GM18498 (cell line): ENCODE measurements at regions not wholly inside any gene's neighbourhood (a gene's known extent, or its start where the extent isn't known, plus 50 kb on each side); places are given as distances from the start of the nearest gene placed in this dataset.
"Not testable (repeated sequence)": the region's sequence is repeated elsewhere in the genome, so short reads cannot be mapped to it uniquely, and the experiment has no call there.

ENCODE experiments used
- ATAC-seq: cut with Tn5 transposase; IDR thresholded peaks from one replicate; pipeline ENCODE4 v1.9.1; 2021; ENCODE audit warnings: mild to moderate bottlenecking, moderate library complexity; ENCODE audit not compliant: unreplicated experiment

GRCh38 chr3:164470471-164470870 is 607.8 kb downstream of the SI start:
- no peak for ATAC-seq

DNA sequence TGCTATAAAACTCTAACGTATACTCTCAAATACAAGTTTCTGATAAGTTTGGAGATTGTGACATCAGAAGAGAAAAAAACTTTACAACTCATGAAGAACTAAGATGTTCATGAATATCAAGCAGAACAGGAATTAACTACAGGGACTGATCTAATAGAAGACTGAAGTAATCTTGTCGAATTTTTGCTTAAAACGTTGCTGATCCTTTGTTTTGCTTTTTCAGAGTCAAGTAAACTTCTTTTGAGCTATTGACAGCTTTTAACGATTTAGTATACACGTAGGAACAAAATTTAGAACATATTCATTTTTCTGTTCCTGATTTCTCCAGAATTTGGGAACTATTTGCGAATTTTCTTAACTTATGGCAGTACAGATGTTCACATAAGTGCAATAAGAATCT is 610.2 kb downstream of the SI start:
- no peak for ATAC-seq

GRCh38 chr3:164467007-164467406 is 611.3 kb downstream of the SI start:
- no peak for ATAC-seq

- ATAC-seq, result no peak
Observed at GRCh38 chr3:164465172-164465571, 613.1 kb downstream of the SI start.

DNA sequence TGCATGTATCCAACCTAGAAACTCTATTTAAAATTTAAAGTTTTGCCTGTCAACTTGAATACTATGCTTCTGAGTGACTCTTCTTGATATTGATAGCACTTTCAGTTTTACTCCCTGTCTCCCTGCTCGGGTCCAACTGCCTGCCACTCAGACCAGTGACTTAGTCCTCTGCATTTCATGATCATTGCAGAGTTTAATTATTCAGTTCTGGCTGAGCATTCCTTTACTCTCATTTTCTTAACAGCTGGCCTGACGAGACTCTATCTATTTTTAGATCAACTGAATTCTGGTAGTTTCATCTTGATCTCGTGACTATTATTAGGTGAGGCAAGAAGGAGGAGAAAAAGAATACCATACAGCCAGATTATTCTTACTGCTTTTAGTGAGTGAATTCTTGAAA is 617.4 kb downstream of the SI start:
- ATAC-seq, result no peak

DNA sequence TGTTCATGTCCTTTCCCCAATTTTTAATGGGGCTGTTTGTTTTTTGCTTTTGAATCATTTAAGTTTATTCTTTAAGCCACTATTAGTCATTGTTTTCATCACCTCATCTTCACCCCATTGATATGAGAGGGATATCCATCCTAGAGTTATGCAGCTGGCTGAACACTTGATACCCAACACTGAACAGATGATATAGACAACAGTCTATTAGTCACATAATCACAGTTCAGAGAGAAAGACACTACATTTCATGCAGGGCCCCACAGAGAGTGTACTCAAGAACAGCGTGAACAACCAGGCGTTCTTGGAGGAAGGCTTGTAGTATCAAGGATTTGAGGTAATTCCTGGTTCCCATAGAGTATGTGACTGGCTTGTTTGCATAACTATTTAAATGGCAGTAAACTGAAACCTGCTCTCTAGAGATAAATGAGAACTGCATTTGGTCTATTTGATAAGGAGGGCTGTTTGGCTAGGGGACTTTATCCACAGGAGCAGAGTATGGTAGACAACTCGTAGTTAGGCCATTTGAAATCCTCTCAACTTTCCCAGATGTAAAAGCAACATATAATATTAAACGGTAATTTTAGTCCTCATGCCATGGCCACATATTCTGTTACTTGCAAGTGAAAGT is 618.7 kb downstream of the SI start:
- no peak for ATAC-seq

DNA sequence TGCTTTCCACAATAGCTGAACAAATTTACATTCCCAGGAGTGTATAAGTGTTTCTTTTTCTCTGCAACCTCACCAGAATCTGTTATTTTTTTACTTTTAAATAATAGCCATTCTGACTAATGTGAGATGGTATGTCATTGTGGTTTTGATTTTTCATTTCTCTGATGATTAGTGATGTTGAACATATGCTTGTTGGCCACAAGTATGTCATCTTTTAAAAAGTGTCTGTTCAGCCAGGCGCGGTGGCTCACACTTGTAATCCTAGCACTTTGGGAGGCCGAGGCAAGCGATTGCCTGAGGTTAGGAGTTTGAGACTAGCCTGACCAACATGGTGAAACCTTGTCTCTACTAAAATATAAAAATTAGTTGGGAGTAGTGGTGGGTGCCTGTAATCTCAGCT is 619.3 kb downstream of the SI start:
- no peak for ATAC-seq

- no peak for ATAC-seq
Observed at GRCh38 chr3:164453714-164454113, 624.6 kb downstream of the SI start.

DNA sequence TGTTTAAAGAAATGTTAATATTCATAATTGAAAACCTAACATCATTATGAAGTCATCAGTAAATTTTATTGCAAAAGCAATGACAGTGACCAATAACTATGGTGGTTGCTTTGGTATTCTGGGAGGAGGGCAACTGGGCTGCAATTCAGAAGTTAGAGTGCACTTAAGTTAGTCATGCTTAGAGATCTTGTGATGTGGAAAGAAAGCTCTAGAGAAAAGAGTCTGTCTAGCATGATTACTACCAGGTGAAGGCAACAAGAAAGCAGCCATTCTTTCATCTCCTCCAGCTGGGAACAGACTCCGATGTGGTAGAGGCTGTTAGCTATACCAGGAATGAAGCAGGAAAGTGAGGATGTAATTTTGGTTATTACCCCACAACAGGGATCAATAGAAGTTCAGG is 625.6 kb downstream of the SI start:
- ATAC-seq, result no peak

DNA sequence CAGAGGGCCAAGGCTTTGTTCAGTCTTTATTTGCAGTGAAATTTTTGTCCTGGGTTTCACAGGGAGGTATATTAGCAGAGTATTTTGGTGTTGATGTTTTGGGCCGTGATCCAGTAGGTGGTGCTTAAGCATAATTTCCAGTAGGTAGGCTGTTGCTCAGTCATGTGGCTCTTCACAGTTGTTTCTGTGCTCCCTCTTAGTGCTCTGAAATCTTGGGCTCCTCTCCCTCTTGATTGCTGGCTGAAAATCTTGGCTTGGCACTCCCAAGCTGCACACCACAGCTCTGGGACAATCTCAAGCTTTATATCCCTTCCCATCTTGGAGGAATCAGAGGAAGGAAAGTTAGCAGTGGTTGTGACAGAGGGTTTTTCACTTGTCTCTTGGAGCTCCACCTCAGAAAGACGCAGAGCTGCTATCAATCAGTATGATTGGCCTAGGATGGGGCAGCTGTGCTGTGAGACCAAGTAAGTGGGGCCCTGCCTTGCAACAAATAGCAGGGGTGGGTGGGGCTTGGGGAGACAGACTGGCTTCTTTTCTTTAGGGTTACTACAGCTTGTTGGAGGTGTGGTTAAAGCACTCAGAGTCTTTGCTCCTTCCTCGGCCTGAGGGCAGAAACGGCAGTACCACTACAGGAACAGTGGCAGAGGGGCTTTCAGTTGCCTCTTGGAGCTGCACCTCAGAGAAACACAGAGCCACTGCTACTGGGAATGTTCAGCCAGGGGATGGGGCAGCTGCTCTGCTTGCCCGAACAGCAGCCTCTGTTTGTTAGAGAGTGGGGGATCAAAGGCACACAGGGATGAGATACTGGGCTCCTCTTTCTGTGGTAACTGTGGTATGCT is 627.0 kb downstream of the SI start:
- no peak for ATAC-seq

GRCh38 chr3:164450276-164450905 is 627.9 kb downstream of the SI start:
- ATAC-seq, result no peak

DNA sequence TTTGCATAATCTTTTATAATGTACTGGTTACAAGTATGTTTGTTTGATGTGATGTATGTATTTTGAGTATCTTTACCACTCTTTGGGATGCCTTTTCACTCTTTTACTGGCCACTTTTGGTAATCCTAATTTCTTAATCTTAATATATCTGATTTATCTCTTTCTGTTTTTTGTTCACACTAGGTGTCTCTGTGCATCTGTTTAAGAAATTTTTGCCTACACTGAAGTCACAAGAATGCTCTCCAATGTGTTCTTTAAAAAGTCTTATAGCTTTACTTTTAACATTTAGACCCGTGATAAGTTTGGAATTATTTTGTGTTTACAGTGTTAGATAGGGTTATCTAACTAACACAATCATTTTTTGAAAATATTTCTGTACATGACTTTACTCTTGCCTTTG is 659.1 kb downstream of the SI start:
- ATAC-seq, result no peak

DNA sequence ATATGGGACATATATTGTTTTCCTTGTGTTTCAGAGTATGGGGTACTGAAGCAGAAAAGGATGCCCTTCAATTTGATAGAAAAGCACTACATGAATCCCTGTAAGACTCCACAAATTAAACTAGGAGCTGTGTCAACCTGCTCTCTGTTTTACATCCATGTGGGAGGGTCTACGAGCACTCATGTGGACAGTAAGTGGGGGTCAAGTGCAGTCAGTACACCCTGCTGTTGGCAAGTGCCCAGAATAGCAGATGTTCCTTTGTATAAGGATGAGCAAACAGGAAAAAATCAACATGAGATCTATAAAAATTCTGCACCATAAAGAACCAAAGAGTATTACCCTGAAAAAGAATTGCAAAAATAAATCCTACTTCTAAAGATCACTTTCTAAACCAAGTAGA is 659.9 kb downstream of the SI start:
- ATAC-seq, result no peak

DNA sequence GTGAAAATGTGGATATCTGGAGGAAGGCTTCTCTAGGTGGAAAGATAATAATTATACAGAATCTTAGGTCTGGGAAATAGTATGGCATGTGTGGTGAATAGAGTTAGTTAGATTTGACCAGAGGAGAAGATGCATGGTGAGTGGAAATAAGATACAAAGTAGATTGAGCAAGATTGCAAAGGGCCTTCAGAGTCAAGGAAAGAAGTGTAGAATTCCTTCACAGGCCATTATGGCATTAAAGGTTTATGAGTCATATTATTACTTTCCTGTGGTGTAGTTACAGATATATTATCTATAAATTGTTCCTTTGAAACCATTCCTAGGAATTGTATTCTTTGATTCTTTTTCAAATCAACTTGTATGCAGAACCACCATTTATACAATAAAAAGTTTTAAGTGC is 660.3 kb downstream of the SI start:
- ATAC-seq, result no peak

- no peak for ATAC-seq
Observed at GRCh38 chr3:164416491-164417222, 661.6 kb downstream of the SI start.

- no peak for ATAC-seq
Observed at GRCh38 chr3:164408326-164408725, 670.0 kb downstream of the SI start.

- ATAC-seq, result no peak
Observed at GRCh38 chr3:164407111-164407510, 671.2 kb downstream of the SI start.

DNA sequence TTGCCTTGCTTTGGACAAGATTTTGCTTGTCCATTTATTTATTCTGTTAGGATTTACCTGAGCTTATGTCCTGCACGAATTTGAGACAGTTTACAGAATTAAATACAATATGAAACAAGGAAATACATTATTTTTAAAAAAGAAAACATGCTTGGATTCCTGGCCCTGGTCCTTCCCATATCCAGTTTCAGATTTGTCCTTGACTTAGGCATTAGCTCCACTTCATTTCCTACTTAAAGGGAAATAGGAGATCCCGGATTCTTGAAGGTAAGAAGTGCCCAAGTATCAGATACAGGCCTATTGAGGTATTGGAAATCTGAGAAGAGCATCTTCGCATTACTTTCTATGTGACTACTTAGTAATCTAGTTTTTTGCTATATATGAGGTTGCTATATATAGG is 672.0 kb downstream of the SI start:
- no peak for ATAC-seq

GRCh38 chr3:164401923-164402322 is 676.4 kb downstream of the SI start:
- ATAC-seq, result no peak

DNA sequence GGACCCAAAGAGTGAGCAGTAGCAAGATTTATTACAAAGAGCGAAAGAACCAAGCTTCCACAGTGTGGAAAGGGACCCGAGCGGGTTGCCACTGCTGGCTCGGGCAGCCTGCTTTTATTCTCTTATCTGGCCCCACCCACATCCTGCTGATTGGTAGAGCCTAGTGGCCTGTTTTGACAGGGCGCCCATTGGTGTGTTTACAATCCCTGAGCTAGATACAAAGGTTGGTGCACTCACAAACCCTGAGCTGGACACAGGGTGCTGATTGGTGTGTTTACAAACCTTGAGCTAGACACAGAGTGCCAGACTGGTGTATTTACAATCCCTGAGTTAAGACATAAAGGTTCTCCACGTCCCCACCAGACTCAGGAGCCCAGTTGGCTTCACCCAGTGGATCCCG is 676.9 kb downstream of the SI start:
- not testable (repeated sequence) for ATAC-seq

GRCh38 chr3:164397462-164397861 is 680.8 kb downstream of the SI start:
- ATAC-seq, result no peak
